MM.1S (cell line): ENCODE measurements at regions not wholly inside any gene's neighbourhood (a gene's known extent, or its start where the extent isn't known, plus 50 kb on each side); places are given as distances from the start of the nearest gene placed in this dataset.

Experiments
- CTCF ChIP-seq: fragments of 300-600 bp; sonication (generic); IDR thresholded peaks from 2 replicates; pipeline ENCODE4 v1.5.1; 2016; ENCODE audit warnings: antibody characterized with exemption, low read length, mixed read lengths
- EZH2 ChIP-seq: fragments of 300-600 bp; sonication (generic); optimal IDR thresholded peaks from 2 replicates; pipeline ENCODE3; 2017; ENCODE audit warnings: low read depth, mild to moderate bottlenecking, antibody characterized with exemption, low read length, mixed read lengths
- EZH2phosphoT487 ChIP-seq: fragments of 300-600 bp; sonication (generic); IDR thresholded peaks from 2 replicates; pipeline ENCODE4 v1.6.1; 2018; ENCODE audit warnings: antibody characterized with exemption, low read length

DNA sequence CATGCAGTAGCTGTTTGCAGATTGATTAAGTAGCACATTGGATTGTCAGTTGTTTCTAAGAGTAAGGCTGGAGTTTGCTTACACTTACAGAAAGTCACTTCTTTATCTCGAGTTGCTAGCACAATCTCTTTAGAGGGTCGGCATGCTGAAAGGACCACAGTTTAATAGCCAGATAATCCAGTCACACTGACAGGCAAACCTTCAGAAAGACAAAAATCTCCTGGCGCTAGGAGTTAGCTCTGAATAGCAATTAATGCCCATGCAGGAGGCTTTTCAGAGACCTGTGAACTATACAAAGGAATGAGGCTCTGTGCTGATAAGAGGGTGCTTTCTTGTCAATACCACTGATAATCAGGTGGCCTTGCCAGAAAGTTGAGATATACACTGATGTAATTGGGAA lies 1043.0 kb downstream of the AACS start:
- TF ChIP-seq CTCF (no peak), EZH2phosphoT487 (no peak), EZH2 (no peak)
